A673 (cell line): ENCODE measurements at regions not wholly inside any gene's neighbourhood (a gene's known extent, or its start where the extent isn't known, plus 50 kb on each side); places are given as distances from the start of the nearest gene placed in this dataset.

Experiments used
- EZH2 ChIP-seq: fragments of 200-600 bp; sonication (generic); IDR thresholded peaks from 2 replicates; pipeline ENCODE4 v1.6.1; 2017; ENCODE audit warnings: borderline replicate concordance, low read depth, mild to moderate bottlenecking, mixed read lengths, antibody characterized with exemption, low read length; ENCODE audit not compliant: poor library complexity, severe bottlenecking
- TF ChIP-seq, protein P1 (sequence below): fragments of 300-800, 200-600 bp; sonication (generic); conservative IDR thresholded peaks from 2 replicates; pipeline ENCODE4 v1.5.1; 2017; ENCODE audit warnings: low read depth, mild to moderate bottlenecking, antibody characterized with exemption, low read length, moderate library complexity, mixed read lengths

DNA sequence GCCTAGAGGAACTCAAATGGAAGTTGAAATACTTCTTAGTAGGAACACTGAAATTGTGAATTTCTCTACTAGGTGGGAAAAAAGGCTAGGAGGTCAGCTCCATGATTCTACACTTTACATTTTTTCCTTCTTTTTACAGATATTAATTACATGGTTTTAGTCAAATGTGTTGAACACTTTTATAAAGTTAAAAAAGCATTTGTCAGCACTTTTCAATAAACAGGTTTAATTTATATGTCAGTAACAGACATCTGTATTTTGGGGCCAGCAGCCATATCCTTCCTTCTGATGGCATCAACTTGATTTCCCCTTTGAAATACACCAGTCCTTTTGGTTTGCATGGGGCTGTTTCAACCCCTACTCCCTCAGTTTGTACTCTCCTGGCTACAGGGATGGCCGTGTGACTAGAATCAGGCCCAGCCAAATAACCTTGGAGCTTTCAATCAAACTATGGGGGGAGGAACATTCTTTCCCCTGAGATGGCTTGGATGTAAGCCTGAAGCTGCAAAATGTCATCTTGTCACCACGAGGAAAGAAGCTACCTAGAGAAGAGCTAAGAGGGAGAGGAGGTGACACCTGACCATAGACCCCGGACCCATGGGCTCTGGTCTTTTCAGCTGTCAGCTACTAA is 171.0 kb upstream of the NEBL start:
- TF ChIP-seq EZH2 = no peak
- TF ChIP-seq, protein P1, sequence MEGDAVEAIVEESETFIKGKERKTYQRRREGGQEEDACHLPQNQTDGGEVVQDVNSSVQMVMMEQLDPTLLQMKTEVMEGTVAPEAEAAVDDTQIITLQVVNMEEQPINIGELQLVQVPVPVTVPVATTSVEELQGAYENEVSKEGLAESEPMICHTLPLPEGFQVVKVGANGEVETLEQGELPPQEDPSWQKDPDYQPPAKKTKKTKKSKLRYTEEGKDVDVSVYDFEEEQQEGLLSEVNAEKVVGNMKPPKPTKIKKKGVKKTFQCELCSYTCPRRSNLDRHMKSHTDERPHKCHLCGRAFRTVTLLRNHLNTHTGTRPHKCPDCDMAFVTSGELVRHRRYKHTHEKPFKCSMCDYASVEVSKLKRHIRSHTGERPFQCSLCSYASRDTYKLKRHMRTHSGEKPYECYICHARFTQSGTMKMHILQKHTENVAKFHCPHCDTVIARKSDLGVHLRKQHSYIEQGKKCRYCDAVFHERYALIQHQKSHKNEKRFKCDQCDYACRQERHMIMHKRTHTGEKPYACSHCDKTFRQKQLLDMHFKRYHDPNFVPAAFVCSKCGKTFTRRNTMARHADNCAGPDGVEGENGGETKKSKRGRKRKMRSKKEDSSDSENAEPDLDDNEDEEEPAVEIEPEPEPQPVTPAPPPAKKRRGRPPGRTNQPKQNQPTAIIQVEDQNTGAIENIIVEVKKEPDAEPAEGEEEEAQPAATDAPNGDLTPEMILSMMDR = no peak
